HG02870 (cell line): ENCODE measurements at regions not wholly inside any gene's neighbourhood (a gene's known extent, or its start where the extent isn't known, plus 50 kb on each side); places are given as distances from the start of the nearest gene placed in this dataset.

ENCODE experiments used
- ATAC-seq: cut with Tn5 transposase; IDR thresholded peaks from one replicate; pipeline ENCODE4 v1.9.1; 2021; ENCODE audit warnings: mild to moderate bottlenecking, moderate library complexity; ENCODE audit not compliant: unreplicated experiment

- ATAC-seq, result no peak
Observed at GRCh38 chr2:8223695-8224346, 458.0 kb upstream of the ID2 start.

GRCh38 chr2:8224347-8225190 lies 457.3 kb upstream of the ID2 start:
- ATAC-seq, result no peak

- no peak for ATAC-seq
Observed at GRCh38 chr2:8225266-8225665, 456.6 kb upstream of the ID2 start.

GRCh38 chr2:8225798-8226197 lies 456.1 kb upstream of the ID2 start:
- no peak for ATAC-seq

- ATAC-seq, result peak; percentile 78
Observed at GRCh38 chr2:8229546-8229986, 452.3 kb upstream of the ID2 start.

- no peak for ATAC-seq
Observed at GRCh38 chr2:8230466-8230865, 451.4 kb upstream of the ID2 start.

GRCh38 chr2:8231902-8232301 lies 450.0 kb upstream of the ID2 start:
- ATAC-seq, result no peak

GRCh38 chr2:8232871-8233270 lies 449.0 kb upstream of the ID2 start:
- ATAC-seq, result no peak

GRCh38 chr2:8234253-8234652 lies 447.6 kb upstream of the ID2 start:
- peak; percentile 38 for ATAC-seq

GRCh38 chr2:8234757-8235374 lies 447.0 kb upstream of the ID2 start:
- ATAC-seq, result peak; percentile 92

- no peak for ATAC-seq
Observed at GRCh38 chr2:8235419-8235818, 446.4 kb upstream of the ID2 start.

GRCh38 chr2:8236391-8236790 lies 445.5 kb upstream of the ID2 start:
- no peak for ATAC-seq

- no peak for ATAC-seq
Observed at GRCh38 chr2:8238521-8239230, 443.2 kb upstream of the ID2 start.

- no peak for ATAC-seq
Observed at GRCh38 chr2:8239531-8240088, 442.2 kb upstream of the ID2 start.

- ATAC-seq, result no peak
Observed at GRCh38 chr2:8241317-8241716, 440.5 kb upstream of the ID2 start.

- ATAC-seq, result no peak
Observed at GRCh38 chr2:8242739-8243138, 439.1 kb upstream of the ID2 start.

GRCh38 chr2:8243748-8244400 lies 438.0 kb upstream of the ID2 start:
- no peak for ATAC-seq

- ATAC-seq, result no peak
Observed at GRCh38 chr2:8244639-8245038, 437.2 kb upstream of the ID2 start.

GRCh38 chr2:8246137-8246536 lies 435.7 kb upstream of the ID2 start:
- no peak for ATAC-seq

- peak; percentile 24 for ATAC-seq
Observed at GRCh38 chr2:8247905-8248622, 433.8 kb upstream of the ID2 start.
